Aorta (tissue), 5 donors: ENCODE measurements at regions not wholly inside any gene's neighbourhood (a gene's known extent, or its start where the extent isn't known, plus 50 kb on each side); places are given as distances from the start of the nearest gene placed in this dataset.

Source experiments
- ATAC-seq: fragments of 200-7000 bp; cut with Tn5 transposase; one replicate; pipeline ENCODE4 v1.9.1; 2022; ENCODE audit warnings: moderate library complexity; ENCODE audit not compliant: low FRiP score
- DNase-seq, 2 donors: peaks; one replicate each; pipeline ENCODE4 v3.0.0-alpha.2; 2020
- H3K27ac ChIP-seq, 2 donors: one replicate each; pipeline ENCODE4 v1.5.1; 2013; ENCODE audit warnings: low read length in 2 of 2, mild to moderate bottlenecking in 2 of 2, moderate library complexity in 2 of 2, control low read depth in 1 of 2, inconsistent platforms in 1 of 2, low read depth in 1 of 2
- H3K27me3 ChIP-seq, 2 donors: one replicate each; pipeline ENCODE4 v1.6.1; 2013; ENCODE audit warnings: control low read depth in 1 of 2, low read length in 1 of 2, mild to moderate bottlenecking in 1 of 2, moderate library complexity in 1 of 2; ENCODE audit not compliant: insufficient read depth in 2 of 2, control insufficient read depth in 1 of 2
- H3K36me3 ChIP-seq, 2 donors: one replicate each; pipeline ENCODE4 v1.6.1; 2013; ENCODE audit warnings: control low read depth in 1 of 2, low read length in 1 of 2, mild to moderate bottlenecking in 1 of 2; ENCODE audit not compliant: insufficient read depth in 2 of 2, control insufficient read depth in 1 of 2
- H3K4me1 ChIP-seq, 2 donors: one replicate each; pipeline ENCODE4 v1.6.1; 2013; ENCODE audit warnings: low read length in 2 of 2, control low read depth in 1 of 2, mild to moderate bottlenecking in 1 of 2, moderate library complexity in 1 of 2; ENCODE audit not compliant: insufficient read depth in 2 of 2, control insufficient read depth in 1 of 2
- H3K4me3 ChIP-seq, 2 donors: one replicate each; pipeline ENCODE4 v1.5.1; 2013; ENCODE audit warnings: low read length in 2 of 2, control low read depth in 1 of 2, mild to moderate bottlenecking in 1 of 2
- H3K9me3 ChIP-seq: one replicate; pipeline ENCODE4 v1.6.1; 2013; ENCODE audit warnings: mild to moderate bottlenecking, low read length; ENCODE audit not compliant: control insufficient read depth
- WGBS, 2 donors: extraction: QIAGEN DNeasy Blood & Tissue Kit; methylation state at CpG; one replicate each; pipeline ENCODE4 v1.1.7; 2013; 5-methylcytosine and 5-hydroxymethylcytosine counted together
- intact Hi-C, 2 donors: fragments of 100-400 bp; cut with DNase I; formaldehyde crosslinking; loops; one replicate each; pipeline versions ENCODE4 v1.14.2 to v1.15.0; 2022
- donor health status: healthy with polysubstance abuse.
- donor health status: Bipolar disorder and iron deficiency.
- donor health status: DM: no; HTN: no; CAD: no.
- donor health status: DM: no; HTN: no; CAD: no.
- donor health status: DM: yes; HTN: yes; CAD: no.

- H3K36me3 ChIP-seq: no peaks in the 10 kb centered on the region
- no peak overlapping the region for H3K4me3 ChIP-seq
- no peaks in the 10 kb centered on the region for H3K27me3 ChIP-seq
- H3K4me1 ChIP-seq: no peaks in the 10 kb centered on the region
- DNase-seq (no peak), ATAC-seq (no peak)
- intact Hi-C loops: no loop called here
- 84 to 89% methylated on average over 2 of the region's 2 CpGs for WGBS, 2 donors
- H3K27ac ChIP-seq: no peak overlapping the region
- H3K9me3 ChIP-seq: no peaks in the 10 kb centered on the region
Measured at GRCh38 chr14:43175896-43176295, 1331.2 kb downstream of the FSCB start.

- ATAC-seq: no peak
Measured at GRCh38 chr14:43172899-43173548, 1334.1 kb downstream of the FSCB start.

GRCh38 chr14:43169722-43170121 lies 1337.4 kb downstream of the FSCB start:
- H3K4me1 ChIP-seq: no peaks in the 10 kb centered on the region
- H3K36me3 ChIP-seq: no peaks in the 10 kb centered on the region
- ATAC-seq (no peak), DNase-seq (no peak)
- H3K9me3 ChIP-seq: no peaks in the 10 kb centered on the region
- no peak overlapping the region for H3K4me3 ChIP-seq
- no peaks in the 10 kb centered on the region for H3K27me3 ChIP-seq
- WGBS, 2 donors: 41 to 50% methylated on average over 2 of the region's 2 CpGs
- intact Hi-C loops: no loop called here
- H3K27ac ChIP-seq: no peak overlapping the region

More at GRCh38 chr14:43172899-43173548, 1334.1 kb downstream of the FSCB start:
- DNase-seq: no peak
- Histone ChIP-seq H3K4me3 (no peak overlapping the region), H3K27ac (no peak overlapping the region), H3K9me3 (no peaks in the 10 kb centered on the region), H3K4me1 (no peaks in the 10 kb centered on the region), H3K27me3 (no peaks in the 10 kb centered on the region), H3K36me3 (no peaks in the 10 kb centered on the region)
- intact Hi-C loops: no loop called here

- Histone ChIP-seq H3K9me3 (no peaks in the 10 kb centered on the region), H3K36me3 (no peaks in the 10 kb centered on the region), H3K4me3 (no peak overlapping the region), H3K4me1 (no peaks in the 10 kb centered on the region), H3K27me3 (no peaks in the 10 kb centered on the region), H3K27ac (no peak overlapping the region)
- 41 to 50% methylated on average over 1 of the region's 1 CpG for WGBS, 2 donors
- DNase-seq (no peak), ATAC-seq (no peak)
- intact Hi-C loops: no loop called here
Measured at GRCh38 chr14:43168371-43168925, 1338.6 kb downstream of the FSCB start.

GRCh38 chr14:43166163-43166562 lies 1340.9 kb downstream of the FSCB start:
- Histone ChIP-seq H3K36me3 (no peaks in the 10 kb centered on the region), H3K27me3 (no peaks in the 10 kb centered on the region), H3K4me3 (no peak overlapping the region), H3K9me3 (no peaks in the 10 kb centered on the region), H3K4me1 (no peaks in the 10 kb centered on the region), H3K27ac (no peak overlapping the region)
- DNase-seq (no peak), ATAC-seq (no peak)
- intact Hi-C loops: no loop called here
- WGBS, 2 donors: 78 to 83% methylated on average over 2 of the region's 2 CpGs

- no peak for DNase-seq
- no peak overlapping the region for H3K4me3 ChIP-seq
- H3K4me1 ChIP-seq: no peaks in the 10 kb centered on the region
- no peak overlapping the region for H3K27ac ChIP-seq
- WGBS, 2 donors: 52 to 61% methylated on average over 2 of the region's 2 CpGs
- intact Hi-C loops: no loop called here
- H3K36me3 ChIP-seq: no peaks in the 10 kb centered on the region
- no peaks in the 10 kb centered on the region for H3K27me3 ChIP-seq
- no peak for ATAC-seq
- no peaks in the 10 kb centered on the region for H3K9me3 ChIP-seq
Measured at GRCh38 chr14:43165651-43166050, 1341.4 kb downstream of the FSCB start.

- 72 to 80% methylated on average over 3 of the region's 3 CpGs for WGBS, 2 donors
- DNase-seq: no peak
- H3K36me3 ChIP-seq: no peaks in the 10 kb centered on the region
- no peaks in the 10 kb centered on the region for H3K27me3 ChIP-seq
- no peak for ATAC-seq
- H3K4me1 ChIP-seq: no peaks in the 10 kb centered on the region
- H3K4me3 ChIP-seq: no peak overlapping the region
- intact Hi-C loops: no loop called here
- H3K9me3 ChIP-seq: no peaks in the 10 kb centered on the region
- H3K27ac ChIP-seq: no peak overlapping the region
Measured at GRCh38 chr14:43161477-43161876, 1345.6 kb downstream of the FSCB start.

- no peaks in the 10 kb centered on the region for H3K4me1 ChIP-seq
- no peaks in the 10 kb centered on the region for H3K9me3 ChIP-seq
- H3K27me3 ChIP-seq: no peaks in the 10 kb centered on the region
- no peaks in the 10 kb centered on the region for H3K36me3 ChIP-seq
- H3K4me3 ChIP-seq: no peak overlapping the region
- H3K27ac ChIP-seq: no peak overlapping the region
- ATAC-seq: no peak
- 62 to 72% methylated on average over 2 of the region's 2 CpGs for WGBS, 2 donors
- no peak for DNase-seq
- intact Hi-C loops: no loop called here
Measured at GRCh38 chr14:43157661-43158060, 1349.4 kb downstream of the FSCB start.

GRCh38 chr14:43155924-43156323 lies 1351.2 kb downstream of the FSCB start:
- WGBS, 2 donors: 79 to 81% methylated on average over 2 of the region's 2 CpGs
- no peak overlapping the region for H3K4me3 ChIP-seq
- ATAC-seq (no peak), DNase-seq (no peak)
- H3K27ac ChIP-seq: no peak overlapping the region
- intact Hi-C loops: no loop called here
- no peaks in the 10 kb centered on the region for H3K9me3 ChIP-seq
- H3K27me3 ChIP-seq: no peaks in the 10 kb centered on the region
- no peaks in the 10 kb centered on the region for H3K36me3 ChIP-seq
- H3K4me1 ChIP-seq: no peaks in the 10 kb centered on the region
